ENCODE measurements at regions not wholly inside any gene's neighbourhood (a gene's known extent, or its start where the extent isn't known, plus 50 kb on each side); places are given as distances from the start of the nearest gene placed in this dataset.

- no peaks in the 10 kb centered on the region for H3K4me1 ChIP-seq (ENCODE audit: control insufficient read depth in 2 of 2, insufficient read depth in 2 of 2, low read length in 2 of 2)
- H3K79me2 ChIP-seq (ENCODE audit: control insufficient read depth, insufficient read depth, low read length): no peaks in the 10 kb centered on the region
- H4K20me1 ChIP-seq (ENCODE audit: control insufficient read depth, insufficient read depth, low read length, poor library complexity, severe bottlenecking): no peaks in the 10 kb centered on the region
- H3K4me2 ChIP-seq (replicated peaks; ENCODE audit: low read depth, low read length, poor library complexity, severe bottlenecking): no peak overlapping the region
- CTCF ChIA-PET: no interaction called here
- H3K27me3 Mint-ChIP-seq: peaks cover 6% of the 10 kb centered on the region
- intact Hi-C loops (cut with micrococcal nuclease): no loop called here
- H3K9me3 ChIP-seq (ENCODE audit: control extremely low read depth in 1 of 3, control insufficient read depth in 2 of 3, insufficient read depth in 1 of 3, low read length in 2 of 3): no peaks in the 10 kb centered on the region
- H3K4me3 Mint-ChIP-seq: no peak overlapping the region
- WGBS (ENCODE audit: insufficient coverage): no CpG with 5 or more reads among the region's 2 CpGs
- H3K9ac ChIP-seq (ENCODE audit: low read length): no peak overlapping the region
- no peak overlapping the region for H3K27ac Mint-ChIP-seq
- no peaks in the 10 kb centered on the region for H3K27me3 ChIP-seq (replicated peaks in 1 of 4; ENCODE audit: control extremely low read depth in 1 of 4, control insufficient read depth in 3 of 4, insufficient read depth in 4 of 4, low read length in 3 of 4)
- no peak overlapping the region for H2AFZ ChIP-seq (ENCODE audit: insufficient read depth, low read depth, low read length, poor library complexity, severe bottlenecking)
- ATAC-seq (ENCODE audit: low read depth) (no peak), DNase-seq (no peak)
- H3K9me3 Mint-ChIP-seq (ENCODE audit: insufficient read depth): no peaks in the 10 kb centered on the region
- no peak overlapping the region for H3K27ac ChIP-seq (ENCODE audit: low read length in 2 of 2)
- POLR2A ChIA-PET: no interaction called here
- no peaks in the 10 kb centered on the region for H3K36me3 ChIP-seq (replicated peaks in 1 of 2; ENCODE audit: control extremely low read depth in 1 of 2, control insufficient read depth in 1 of 2, extremely low read depth in 1 of 2, insufficient read depth in 2 of 2, low read length in 1 of 2)
- TF ChIP-seq EZH2 (IDR thresholded peaks at IDR 0.05; ENCODE audit: borderline replicate concordance, insufficient read depth, low read depth, low read length, poor library complexity, severe bottlenecking) (no peak), CTCF (IDR thresholded peaks at IDR 0.05) (no peak)
- H3K4me3 ChIP-seq (ENCODE audit: control extremely low read depth in 1 of 5, extremely low read depth in 1 of 5, insufficient read depth in 1 of 5, low read depth in 2 of 5, low read length in 4 of 5): no peak overlapping the region
- H3K4me1 Mint-ChIP-seq: no peaks in the 10 kb centered on the region
These were observed 117.5 kb upstream of the NCKAP5 start for GRCh38 chr2:133685636-133686215.

GRCh38 chr2:133690780-133691179, 122.5 kb upstream of the NCKAP5 start:
- ATAC-seq (ENCODE audit: low read depth): no peak
- Histone ChIP-seq H3K36me3 (replicated peaks in 1 of 2; ENCODE audit: control extremely low read depth in 1 of 2, control insufficient read depth in 1 of 2, extremely low read depth in 1 of 2, insufficient read depth in 2 of 2, low read length in 1 of 2) (no peaks in the 10 kb centered on the region), H3K9ac (ENCODE audit: low read length) (no peak overlapping the region), H3K4me3 (ENCODE audit: control extremely low read depth in 1 of 5, extremely low read depth in 1 of 5, insufficient read depth in 1 of 5, low read depth in 2 of 5, low read length in 4 of 5) (no peak overlapping the region), H3K79me2 (ENCODE audit: control insufficient read depth, insufficient read depth, low read length) (no peaks in the 10 kb centered on the region), H3K4me1 (ENCODE audit: control insufficient read depth in 2 of 2, insufficient read depth in 2 of 2, low read length in 2 of 2) (no peaks in the 10 kb centered on the region), H4K20me1 (ENCODE audit: control insufficient read depth, insufficient read depth, low read length, poor library complexity, severe bottlenecking) (no peaks in the 10 kb centered on the region), H3K27ac (ENCODE audit: low read length in 2 of 2) (no peak overlapping the region), H3K9me3 (ENCODE audit: control extremely low read depth in 1 of 3, control insufficient read depth in 2 of 3, insufficient read depth in 1 of 3, low read length in 2 of 3) (peaks cover 0 to 5% (median 0%) of the 10 kb centered on the region in 3 donors), H3K27me3 (replicated peaks in 1 of 4; ENCODE audit: control extremely low read depth in 1 of 4, control insufficient read depth in 3 of 4, insufficient read depth in 4 of 4, low read length in 3 of 4) (no peaks in the 10 kb centered on the region), H3K4me2 (replicated peaks; ENCODE audit: low read depth, low read length, poor library complexity, severe bottlenecking) (no peak overlapping the region), H2AFZ (ENCODE audit: insufficient read depth, low read depth, low read length, poor library complexity, severe bottlenecking) (no peak overlapping the region)
- no CpG with 5 or more reads among the region's 3 CpGs for WGBS (ENCODE audit: insufficient coverage)
- peaks cover 4% of the 10 kb centered on the region for H3K9me3 Mint-ChIP-seq (ENCODE audit: insufficient read depth)
- POLR2A ChIA-PET: no interaction called here
- H3K4me1 Mint-ChIP-seq: no peaks in the 10 kb centered on the region
- H3K27ac Mint-ChIP-seq: no peak overlapping the region
- no peak for DNase-seq
- peaks cover 6% of the 10 kb centered on the region for H3K27me3 Mint-ChIP-seq
- no peak overlapping the region for H3K4me3 Mint-ChIP-seq
- intact Hi-C loops (cut with micrococcal nuclease): no loop called here
- CTCF ChIA-PET: no interaction called here
- TF ChIP-seq EZH2 (IDR thresholded peaks at IDR 0.05; ENCODE audit: borderline replicate concordance, insufficient read depth, low read depth, low read length, poor library complexity, severe bottlenecking) (no peak), CTCF (IDR thresholded peaks at IDR 0.05) (no peak)
